ENCODE measurements at regions not wholly inside any gene's neighbourhood (a gene's known extent, or its start where the extent isn't known, plus 50 kb on each side); places are given as distances from the start of the nearest gene placed in this dataset.

- 87 to 91% (median 89%) methylated on average over 12 of the region's 12 CpGs for WGBS, 3 donors
- DNase-seq: no peak
- H3K27me3 ChIP-seq (ENCODE audit: control insufficient read depth in 3 of 3, insufficient read depth in 3 of 3, low read length in 3 of 3): no peaks in the 10 kb centered on the region
- H3K4me3 ChIP-seq (ENCODE audit: low read depth in 1 of 3, low read length in 3 of 3): no peak overlapping the region
- no peaks in the 10 kb centered on the region for H3K9me3 ChIP-seq (ENCODE audit: control insufficient read depth in 2 of 2, insufficient read depth in 1 of 2, low read depth in 1 of 2, low read length in 1 of 2)
- H3K4me1 ChIP-seq (ENCODE audit: control insufficient read depth in 3 of 3, insufficient read depth in 2 of 3, low read depth in 1 of 3, low read length in 2 of 3): no peaks in the 10 kb centered on the region
- no peak for FAIRE-seq
- no peak overlapping the region for H3K27ac ChIP-seq (ENCODE audit: low read depth in 1 of 3, low read length in 2 of 3)
- H3K36me3 ChIP-seq (ENCODE audit: control insufficient read depth in 3 of 3, insufficient read depth in 2 of 3, low read depth in 1 of 3, low read length in 3 of 3): peaks cover 5 to 63% (median 19%) of the 10 kb centered on the region in 3 donors
These were observed 135.0 kb downstream of the CRYBB2 start for GRCh38 chr22:25354456-25354855.

- Histone ChIP-seq H3K9me3 (ENCODE audit: control insufficient read depth in 2 of 2, insufficient read depth in 1 of 2, low read depth in 1 of 2, low read length in 1 of 2) (no peaks in the 10 kb centered on the region), H3K36me3 (ENCODE audit: control insufficient read depth in 3 of 3, insufficient read depth in 2 of 3, low read depth in 1 of 3, low read length in 3 of 3) (peaks cover 6 to 57% (median 15%) of the 10 kb centered on the region in 3 donors), H3K27me3 (ENCODE audit: control insufficient read depth in 3 of 3, insufficient read depth in 3 of 3, low read length in 3 of 3) (no peaks in the 10 kb centered on the region), H3K4me3 (ENCODE audit: low read depth in 1 of 3, low read length in 3 of 3) (no peak overlapping the region), H3K4me1 (ENCODE audit: control insufficient read depth in 3 of 3, insufficient read depth in 2 of 3, low read depth in 1 of 3, low read length in 2 of 3) (no peaks in the 10 kb centered on the region), H3K27ac (ENCODE audit: low read depth in 1 of 3, low read length in 2 of 3) (no peak overlapping the region)
- 88 to 90% (median 89%) methylated on average over 10 of the region's 10 CpGs for WGBS, 3 donors
- DNase-seq: no peak
- no peak for FAIRE-seq
These were observed 137.7 kb downstream of the CRYBB2 start for GRCh38 chr22:25357132-25357455.

- H3K36me3 ChIP-seq (ENCODE audit: control insufficient read depth in 3 of 3, insufficient read depth in 2 of 3, low read depth in 1 of 3, low read length in 3 of 3): peaks cover 3 to 53% (median 12%) of the 10 kb centered on the region in 3 donors
- H3K4me3 ChIP-seq (ENCODE audit: low read depth in 1 of 3, low read length in 3 of 3): no peak overlapping the region
- FAIRE-seq (no peak), DNase-seq (no peak)
- H3K27ac ChIP-seq (ENCODE audit: low read depth in 1 of 3, low read length in 2 of 3): no peak overlapping the region
- H3K9me3 ChIP-seq (ENCODE audit: control insufficient read depth in 2 of 2, insufficient read depth in 1 of 2, low read depth in 1 of 2, low read length in 1 of 2): no peaks in the 10 kb centered on the region
- no peaks in the 10 kb centered on the region for H3K4me1 ChIP-seq (ENCODE audit: control insufficient read depth in 3 of 3, insufficient read depth in 2 of 3, low read depth in 1 of 3, low read length in 2 of 3)
- H3K27me3 ChIP-seq (ENCODE audit: control insufficient read depth in 3 of 3, insufficient read depth in 3 of 3, low read length in 3 of 3): no peaks in the 10 kb centered on the region
- 85 to 89% (median 88%) methylated on average over 7 of the region's 7 CpGs for WGBS, 3 donors
These were observed 138.4 kb downstream of the CRYBB2 start for GRCh38 chr22:25357606-25358420.

GRCh38 chr22:25358421-25359170 lies 139.2 kb downstream of the CRYBB2 start:
- peaks cover 3 to 54% (median 12%) of the 10 kb centered on the region in 3 donors for H3K36me3 ChIP-seq (ENCODE audit: control insufficient read depth in 3 of 3, insufficient read depth in 2 of 3, low read depth in 1 of 3, low read length in 3 of 3)
- no peaks in the 10 kb centered on the region for H3K27me3 ChIP-seq (ENCODE audit: control insufficient read depth in 3 of 3, insufficient read depth in 3 of 3, low read length in 3 of 3)
- DNase-seq (no peak), FAIRE-seq (no peak)
- H3K27ac ChIP-seq (ENCODE audit: low read depth in 1 of 3, low read length in 2 of 3): no peak overlapping the region
- H3K9me3 ChIP-seq (ENCODE audit: control insufficient read depth in 2 of 2, insufficient read depth in 1 of 2, low read depth in 1 of 2, low read length in 1 of 2): no peaks in the 10 kb centered on the region
- no peaks in the 10 kb centered on the region for H3K4me1 ChIP-seq (ENCODE audit: control insufficient read depth in 3 of 3, insufficient read depth in 2 of 3, low read depth in 1 of 3, low read length in 2 of 3)
- H3K4me3 ChIP-seq (ENCODE audit: low read depth in 1 of 3, low read length in 3 of 3): no peak overlapping the region
- WGBS, 3 donors: 90 to 97% (median 93%) methylated on average over 15 of the region's 15 CpGs

GRCh38 chr22:25359601-25360261 lies 140.3 kb downstream of the CRYBB2 start:
- Histone ChIP-seq H3K4me1 (ENCODE audit: control insufficient read depth in 3 of 3, insufficient read depth in 2 of 3, low read depth in 1 of 3, low read length in 2 of 3) (peaks cover 0 to 7% (median 5%) of the 10 kb centered on the region in 3 donors), H3K27ac (ENCODE audit: low read depth in 1 of 3, low read length in 2 of 3) (no peak overlapping the region), H3K4me3 (ENCODE audit: low read depth in 1 of 3, low read length in 3 of 3) (no peak overlapping the region), H3K9me3 (ENCODE audit: control insufficient read depth in 2 of 2, insufficient read depth in 1 of 2, low read depth in 1 of 2, low read length in 1 of 2) (no peaks in the 10 kb centered on the region), H3K36me3 (ENCODE audit: control insufficient read depth in 3 of 3, insufficient read depth in 2 of 3, low read depth in 1 of 3, low read length in 3 of 3) (peaks cover 3 to 50% (median 8%) of the 10 kb centered on the region in 3 donors), H3K27me3 (ENCODE audit: control insufficient read depth in 3 of 3, insufficient read depth in 3 of 3, low read length in 3 of 3) (no peaks in the 10 kb centered on the region)
- DNase-seq (no peak), FAIRE-seq (no peak)
- 94 to 96% (median 95%) methylated on average over 26 of the region's 26 CpGs for WGBS, 3 donors

- Histone ChIP-seq H3K27me3 (ENCODE audit: control insufficient read depth in 3 of 3, insufficient read depth in 3 of 3, low read length in 3 of 3) (no peaks in the 10 kb centered on the region), H3K4me3 (ENCODE audit: low read depth in 1 of 3, low read length in 3 of 3) (no peak overlapping the region), H3K36me3 (ENCODE audit: control insufficient read depth in 3 of 3, insufficient read depth in 2 of 3, low read depth in 1 of 3, low read length in 3 of 3) (peaks cover 3 to 51% (median 8%) of the 10 kb centered on the region in 3 donors), H3K27ac (ENCODE audit: low read depth in 1 of 3, low read length in 2 of 3) (no peak overlapping the region), H3K4me1 (ENCODE audit: control insufficient read depth in 3 of 3, insufficient read depth in 2 of 3, low read depth in 1 of 3, low read length in 2 of 3) (peaks cover 0 to 9% (median 5%) of the 10 kb centered on the region in 3 donors), H3K9me3 (ENCODE audit: control insufficient read depth in 2 of 2, insufficient read depth in 1 of 2, low read depth in 1 of 2, low read length in 1 of 2) (no peaks in the 10 kb centered on the region)
- 93 to 98% (median 94%) methylated on average over 12 of the region's 12 CpGs for WGBS, 3 donors
- DNase-seq: no peak
- FAIRE-seq: no peak
These were observed 141.0 kb downstream of the CRYBB2 start for GRCh38 chr22:25360411-25360810.

GRCh38 chr22:25360891-25361645 lies 141.6 kb downstream of the CRYBB2 start:
- Histone ChIP-seq H3K36me3 (ENCODE audit: control insufficient read depth in 3 of 3, insufficient read depth in 2 of 3, low read depth in 1 of 3, low read length in 3 of 3) (peaks cover 3 to 47% (median 8%) of the 10 kb centered on the region in 3 donors), H3K27ac (ENCODE audit: low read depth in 1 of 3, low read length in 2 of 3) (no peak overlapping the region), H3K4me3 (ENCODE audit: low read depth in 1 of 3, low read length in 3 of 3) (no peak overlapping the region), H3K27me3 (ENCODE audit: control insufficient read depth in 3 of 3, insufficient read depth in 3 of 3, low read length in 3 of 3) (no peaks in the 10 kb centered on the region), H3K9me3 (ENCODE audit: control insufficient read depth in 2 of 2, insufficient read depth in 1 of 2, low read depth in 1 of 2, low read length in 1 of 2) (no peaks in the 10 kb centered on the region), H3K4me1 (ENCODE audit: control insufficient read depth in 3 of 3, insufficient read depth in 2 of 3, low read depth in 1 of 3, low read length in 2 of 3) (peaks cover 0 to 9% (median 5%) of the 10 kb centered on the region in 3 donors)
- WGBS, 3 donors: 94 to 96% (median 95%) methylated on average over 15 of the region's 15 CpGs
- FAIRE-seq (no peak), DNase-seq (no peak)

GRCh38 chr22:25361899-25362214 lies 142.4 kb downstream of the CRYBB2 start:
- Histone ChIP-seq H3K27me3 (ENCODE audit: control insufficient read depth in 3 of 3, insufficient read depth in 3 of 3, low read length in 3 of 3) (no peaks in the 10 kb centered on the region), H3K27ac (ENCODE audit: low read depth in 1 of 3, low read length in 2 of 3) (no peak overlapping the region), H3K36me3 (ENCODE audit: control insufficient read depth in 3 of 3, insufficient read depth in 2 of 3, low read depth in 1 of 3, low read length in 3 of 3) (peaks cover 3 to 42% (median 8%) of the 10 kb centered on the region in 3 donors), H3K4me1 (ENCODE audit: control insufficient read depth in 3 of 3, insufficient read depth in 2 of 3, low read depth in 1 of 3, low read length in 2 of 3) (peaks cover 0 to 9% (median 5%) of the 10 kb centered on the region in 3 donors), H3K4me3 (ENCODE audit: low read depth in 1 of 3, low read length in 3 of 3) (no peak overlapping the region), H3K9me3 (ENCODE audit: control insufficient read depth in 2 of 2, insufficient read depth in 1 of 2, low read depth in 1 of 2, low read length in 1 of 2) (no peaks in the 10 kb centered on the region)
- DNase-seq: no peak
- 59 to 83% (median 68%) methylated on average over 4 of the region's 4 CpGs for WGBS, 3 donors
- FAIRE-seq: no peak
